ENCODE measurements at regions not wholly inside any gene's neighbourhood (a gene's known extent, or its start where the extent isn't known, plus 50 kb on each side); places are given as distances from the start of the nearest gene placed in this dataset.

DNA sequence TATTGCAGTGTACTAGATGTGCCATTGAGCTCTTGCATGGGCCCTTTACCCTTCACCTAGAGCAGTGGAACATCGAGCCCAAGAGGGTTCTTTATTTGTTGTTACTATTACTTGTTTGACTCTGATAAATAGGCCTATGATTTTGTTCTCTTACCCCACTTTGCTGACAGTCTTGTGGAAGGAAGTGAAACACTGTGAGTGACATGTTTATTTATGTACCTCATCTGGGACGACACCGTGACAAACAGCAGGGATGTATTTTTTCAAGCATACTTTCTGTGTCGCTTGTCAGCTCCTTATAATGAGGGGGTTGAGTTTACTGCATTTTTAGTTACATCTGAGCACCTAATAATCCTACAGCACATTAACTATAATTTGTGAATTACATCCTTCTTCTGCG is 1010.3 kb upstream of the TENM4 start:
- no peak for DNase-seq

DNA sequence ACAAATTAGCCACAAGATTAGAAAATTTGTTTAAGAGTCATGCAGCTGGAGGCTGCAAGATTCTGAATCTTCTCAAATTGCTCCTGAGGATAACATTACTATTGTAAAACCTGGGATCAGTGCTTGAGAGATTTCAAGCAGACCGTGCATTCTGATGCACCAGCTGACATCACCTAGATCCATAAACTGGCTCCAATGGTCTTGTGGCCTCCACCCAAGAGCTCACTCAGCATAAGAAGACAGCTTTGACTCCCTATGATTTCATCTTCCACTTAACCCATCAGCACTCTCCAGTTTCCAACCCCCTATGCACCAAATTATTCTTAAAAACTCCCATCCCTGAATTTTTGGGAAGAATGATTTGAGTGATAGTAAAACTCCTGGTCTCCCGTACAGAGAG is 1007.9 kb upstream of the TENM4 start:
- no peak for DNase-seq

DNA sequence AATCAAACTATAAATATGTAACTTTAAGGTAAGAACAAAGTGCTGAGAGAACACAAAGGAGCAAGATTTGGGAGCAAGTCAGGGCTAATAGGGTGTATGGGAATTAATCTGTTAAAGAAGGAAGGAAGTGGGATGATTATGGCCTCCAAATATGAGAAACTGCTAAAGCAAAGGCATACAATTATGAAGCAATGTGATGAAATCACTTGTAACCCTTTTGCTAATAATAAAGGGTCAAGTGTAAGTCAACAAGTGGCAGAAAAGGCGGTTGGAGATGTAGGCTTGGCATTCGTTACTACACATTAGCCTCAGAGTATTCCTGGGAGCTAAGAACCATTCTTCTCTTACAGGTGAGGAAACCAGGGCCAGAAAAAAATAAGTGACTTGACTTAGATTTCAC is 1002.3 kb upstream of the TENM4 start:
- DNase-seq: no peak

DNA sequence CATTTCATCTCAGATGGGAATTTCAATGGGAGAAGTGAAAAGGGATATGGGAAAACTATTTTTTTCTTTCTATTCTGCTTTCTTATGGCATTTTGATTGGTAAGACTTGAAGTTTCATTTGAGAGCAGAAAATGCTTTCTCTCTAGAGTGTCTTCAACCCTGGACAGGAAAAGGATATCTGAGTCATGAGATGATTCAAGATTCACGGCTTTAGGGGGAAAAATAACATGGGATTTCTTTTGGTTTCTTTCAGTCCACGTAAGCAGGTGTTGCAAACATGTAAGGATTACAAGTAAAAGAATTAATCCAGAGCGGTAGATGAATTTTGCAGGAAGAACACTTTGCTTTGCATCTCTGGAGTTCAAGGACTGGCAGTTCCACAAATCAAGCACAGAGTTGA is 1001.0 kb upstream of the TENM4 start:
- DNase-seq: no peak

DNA sequence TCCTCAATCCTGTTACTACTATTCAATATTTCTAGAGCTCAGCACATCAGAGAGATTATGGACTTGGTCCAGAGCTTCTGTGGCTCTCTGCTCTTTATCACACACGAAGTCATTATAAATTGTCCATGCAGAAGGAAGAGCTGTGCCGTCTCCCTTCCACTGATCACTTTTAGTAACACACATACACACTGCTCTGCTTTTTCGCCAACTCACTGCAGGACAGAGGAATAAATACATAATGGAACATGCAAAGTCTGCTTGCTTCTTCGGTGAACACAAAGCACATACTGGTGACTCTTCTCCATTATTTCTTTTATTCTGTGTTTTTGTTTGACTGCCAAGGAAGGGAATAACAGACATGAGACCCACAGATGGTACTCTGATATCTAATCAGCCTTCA is 1000.0 kb upstream of the TENM4 start:
- DNase-seq: no peak

DNA sequence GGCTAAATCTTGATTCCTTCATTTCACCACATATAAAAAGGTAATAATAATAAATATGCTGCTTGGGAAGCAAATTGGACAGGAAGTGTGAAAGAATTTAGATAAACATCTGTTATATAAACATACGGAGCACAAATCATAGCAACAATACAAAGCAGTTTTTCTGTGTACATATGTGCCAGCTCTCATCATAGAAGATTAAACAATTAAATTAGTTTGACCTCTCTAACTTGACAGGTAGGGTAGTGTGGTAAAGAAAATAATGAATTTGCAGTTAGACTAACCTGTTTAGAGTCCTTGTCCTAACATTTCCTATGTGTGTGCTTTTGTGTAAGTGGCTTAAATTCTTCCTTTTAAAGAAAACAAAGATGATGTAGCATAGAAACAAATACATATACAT is 995.7 kb upstream of the TENM4 start:
- DNase-seq: no peak

DNA sequence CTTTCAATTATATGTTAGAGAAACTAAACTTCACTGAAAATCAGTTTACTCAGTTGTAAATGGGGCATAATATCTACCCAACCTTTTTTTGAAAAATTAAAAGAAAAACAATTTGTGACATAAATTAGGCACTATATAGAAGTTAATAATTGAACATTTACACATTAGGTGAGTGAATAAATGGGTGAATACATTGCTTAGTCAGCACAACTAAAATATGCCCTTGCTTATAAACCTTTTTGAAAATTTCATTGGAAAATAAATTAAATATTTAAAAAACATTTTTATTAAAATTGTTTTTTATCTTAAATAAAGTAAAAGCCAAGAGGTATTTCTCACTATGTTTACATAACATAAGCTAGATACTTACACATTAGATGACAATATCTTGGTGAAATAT is 994.5 kb upstream of the TENM4 start:
- no peak for DNase-seq

DNA sequence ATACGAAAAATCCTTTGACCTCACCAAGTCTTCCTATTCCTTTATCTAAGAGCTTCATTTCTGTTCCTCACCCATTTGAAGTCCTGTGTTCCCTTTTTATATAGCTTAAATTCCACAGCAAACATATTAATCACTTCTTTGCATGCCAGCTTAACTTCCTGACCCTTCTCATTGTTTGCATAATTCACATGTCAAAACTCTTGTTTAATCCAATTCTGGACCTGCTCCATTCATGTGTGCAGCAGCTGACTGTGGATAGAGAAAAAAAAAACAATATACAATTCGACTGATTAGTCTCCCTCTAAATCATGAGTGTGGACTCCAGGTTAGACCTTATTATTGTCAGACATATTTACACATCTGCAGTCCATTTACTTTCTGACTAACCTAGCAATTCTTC is 991.2 kb upstream of the TENM4 start:
- no peak for DNase-seq

DNA sequence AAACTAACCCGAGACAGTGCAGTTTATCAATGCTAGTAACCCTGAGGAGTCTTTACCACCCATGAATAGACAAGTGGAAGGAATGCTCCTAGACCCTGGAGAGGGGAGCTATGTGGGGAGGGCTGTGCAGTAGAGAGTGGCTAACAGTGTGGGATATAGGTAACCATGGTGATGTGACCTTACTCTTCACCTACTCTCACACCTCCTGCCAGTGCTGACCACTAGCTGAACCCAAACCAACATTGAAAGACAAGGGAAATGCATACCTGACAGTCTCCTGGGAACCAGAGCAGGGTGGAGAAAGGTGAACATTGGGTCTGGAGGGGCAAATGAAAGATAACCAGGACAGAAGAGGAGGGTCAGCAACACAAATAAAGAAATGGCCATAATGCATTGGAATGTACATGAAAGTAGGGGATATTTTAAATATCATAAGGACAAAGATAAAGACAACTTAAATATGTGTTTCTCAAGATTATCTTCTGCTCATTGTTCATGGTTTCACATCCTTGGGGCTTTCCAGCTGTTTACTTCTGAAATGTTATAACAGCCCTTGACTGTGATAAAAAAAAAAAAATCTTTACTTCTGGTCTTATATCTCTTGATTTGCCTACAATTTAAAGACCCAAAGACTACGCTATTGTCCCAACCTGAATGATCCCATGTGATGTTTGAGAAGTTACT is 983.3 kb upstream of the TENM4 start:
- no peak for DNase-seq

DNA sequence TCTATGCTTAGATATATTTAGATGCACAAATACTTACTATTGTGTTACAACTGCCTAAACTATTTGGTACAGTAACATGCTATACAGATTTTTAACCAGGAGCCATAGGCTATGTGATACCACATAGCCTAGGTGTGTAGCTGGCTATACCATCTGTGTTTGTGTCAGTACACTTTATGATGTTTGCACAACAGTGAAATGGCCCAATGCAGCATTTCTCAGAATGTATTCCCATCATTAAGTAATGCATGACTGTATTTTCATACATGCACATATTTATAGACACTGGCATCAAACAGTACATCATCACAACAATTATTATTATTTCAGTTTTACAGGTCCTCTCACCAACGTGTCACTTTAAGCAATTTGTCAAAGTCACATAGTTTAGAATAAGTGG is 979.5 kb upstream of the TENM4 start:
- no peak for DNase-seq

DNA sequence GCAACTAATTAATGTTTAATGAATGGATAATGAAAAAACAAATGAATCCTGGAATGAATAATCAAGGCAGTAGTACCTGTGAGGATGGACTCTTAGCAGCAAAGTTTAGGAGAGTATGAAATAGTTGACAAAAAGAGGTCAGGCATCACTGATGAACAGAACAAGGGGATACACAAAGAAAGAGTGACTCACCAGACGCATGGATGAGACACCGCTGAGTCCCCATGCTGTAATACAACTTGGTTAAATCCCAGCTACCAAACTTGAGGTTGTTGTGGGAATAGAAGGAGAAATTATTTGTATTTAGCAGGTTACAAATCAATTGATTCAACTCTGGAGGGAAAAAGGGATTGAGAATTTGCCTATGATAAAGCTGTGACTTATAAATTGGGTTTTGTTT is 976.9 kb upstream of the TENM4 start:
- no peak for DNase-seq

DNA sequence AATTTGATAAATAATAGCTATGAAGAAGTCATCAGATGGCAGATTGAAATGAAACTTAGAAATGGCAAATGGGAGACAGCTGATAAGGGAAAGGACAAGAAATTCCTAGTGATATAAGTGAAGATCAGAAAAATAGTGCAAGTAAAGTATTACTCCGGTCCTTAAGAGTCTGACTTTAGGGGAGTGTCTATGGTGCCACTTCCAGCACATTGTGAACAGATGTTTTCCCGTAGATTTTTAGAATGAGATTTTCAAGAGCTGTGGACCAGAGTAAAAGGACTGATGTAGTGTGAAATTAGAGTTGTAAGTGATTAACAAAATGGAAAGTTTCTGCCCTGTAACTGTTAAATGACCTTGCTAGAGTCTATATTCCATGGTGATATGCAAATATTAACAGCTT is 974.8 kb upstream of the TENM4 start:
- no peak for DNase-seq

DNA sequence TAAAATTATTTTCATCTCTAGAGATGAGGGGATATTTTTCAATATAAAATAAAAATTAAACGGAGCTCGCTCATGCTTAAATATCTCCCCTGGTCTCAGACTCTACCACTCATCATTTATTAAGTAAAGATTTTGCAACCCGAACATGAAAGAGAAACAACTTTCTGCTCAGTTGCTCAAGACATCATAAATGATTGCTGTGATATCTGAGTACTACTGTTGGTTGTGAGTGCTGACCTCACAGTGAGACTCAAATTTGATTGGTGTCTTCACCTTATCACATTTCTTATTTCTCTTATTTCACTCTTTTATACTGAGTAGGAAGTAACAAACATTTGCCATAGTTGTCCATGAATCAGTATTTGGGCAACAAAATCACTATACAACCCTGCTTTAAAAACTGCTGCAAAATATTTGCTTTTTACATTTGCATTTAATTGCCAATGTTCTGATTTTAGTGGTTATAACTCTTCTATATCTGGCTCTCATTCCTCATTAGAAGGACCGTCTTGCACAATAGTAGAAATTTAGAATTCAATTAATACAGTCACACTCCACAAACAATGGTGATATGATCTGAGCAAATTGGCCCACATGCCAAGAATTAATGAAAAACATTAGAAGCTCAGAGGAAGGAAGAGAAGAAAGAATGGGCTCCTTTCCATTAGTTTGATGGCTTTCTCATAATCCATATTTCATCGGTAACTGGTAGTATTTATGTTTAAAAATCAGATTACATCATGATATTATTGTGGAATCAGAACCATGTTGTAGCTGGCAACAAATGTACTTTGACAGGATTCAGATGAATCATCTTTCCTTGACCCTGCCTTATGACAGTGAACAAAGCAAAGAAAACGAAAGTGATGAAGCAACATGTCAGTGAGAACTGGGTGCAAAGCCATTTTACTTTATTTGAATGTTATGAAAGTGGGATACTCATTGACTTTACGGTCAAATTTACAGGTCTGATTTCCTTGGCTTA is 973.6 kb upstream of the TENM4 start:
- no peak for DNase-seq

DNA sequence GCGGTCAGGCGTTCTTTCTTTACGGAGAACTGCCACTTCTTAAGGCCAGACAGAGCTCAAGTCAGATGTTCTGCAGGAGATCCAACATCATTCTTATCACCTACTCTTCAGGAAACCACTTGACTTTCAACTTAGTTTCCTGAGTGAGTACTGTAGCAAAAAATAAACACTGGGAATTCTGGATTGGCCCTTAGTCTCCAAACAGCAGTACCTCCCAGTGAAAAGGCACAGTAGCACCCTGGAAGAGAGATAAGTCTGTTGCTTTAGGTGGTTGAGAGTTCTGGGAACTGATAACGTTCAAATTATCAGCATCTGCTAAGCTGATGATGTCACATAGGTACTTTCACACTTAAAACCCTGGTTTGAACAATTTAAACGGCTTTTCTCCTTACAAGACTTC is 971.8 kb upstream of the TENM4 start:
- DNase-seq: no peak

DNA sequence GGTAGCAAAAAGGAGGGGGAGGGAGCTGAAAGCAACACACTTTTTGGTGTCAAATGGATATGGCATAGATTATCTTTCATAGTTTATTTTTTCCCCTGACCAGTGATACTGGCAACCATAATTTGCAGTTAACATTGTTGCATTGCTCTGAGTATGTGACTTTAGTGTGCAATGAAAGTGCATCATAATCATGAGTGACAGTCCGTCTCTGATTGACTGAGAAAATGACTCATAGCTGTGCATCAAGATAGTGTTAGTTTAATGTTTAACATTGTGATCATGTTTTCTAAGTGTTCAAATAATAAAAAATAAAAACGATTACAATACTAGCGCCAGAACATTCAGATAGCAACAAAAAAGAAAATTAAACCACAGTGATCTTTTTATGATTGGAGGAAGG is 952.4 kb upstream of the TENM4 start:
- DNase-seq: no peak

DNA sequence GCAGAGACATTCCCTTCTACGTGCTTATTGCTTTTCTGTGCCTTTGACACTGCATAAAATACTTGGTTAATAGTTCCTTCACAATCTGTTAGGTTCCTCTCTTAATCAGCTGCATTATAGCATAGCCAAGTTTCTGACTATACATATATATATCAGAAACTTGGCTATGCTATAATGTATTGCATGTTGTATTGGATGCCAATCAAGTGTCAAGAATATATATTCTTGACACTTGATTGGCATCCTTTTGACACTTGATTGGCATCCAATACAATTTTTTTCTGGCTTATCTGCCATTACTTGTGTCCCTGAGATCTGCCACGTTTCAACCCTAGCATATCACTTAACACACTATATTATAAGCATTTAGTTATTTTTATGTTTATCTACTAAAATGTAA is 949.7 kb upstream of the TENM4 start:
- no peak for DNase-seq

DNA sequence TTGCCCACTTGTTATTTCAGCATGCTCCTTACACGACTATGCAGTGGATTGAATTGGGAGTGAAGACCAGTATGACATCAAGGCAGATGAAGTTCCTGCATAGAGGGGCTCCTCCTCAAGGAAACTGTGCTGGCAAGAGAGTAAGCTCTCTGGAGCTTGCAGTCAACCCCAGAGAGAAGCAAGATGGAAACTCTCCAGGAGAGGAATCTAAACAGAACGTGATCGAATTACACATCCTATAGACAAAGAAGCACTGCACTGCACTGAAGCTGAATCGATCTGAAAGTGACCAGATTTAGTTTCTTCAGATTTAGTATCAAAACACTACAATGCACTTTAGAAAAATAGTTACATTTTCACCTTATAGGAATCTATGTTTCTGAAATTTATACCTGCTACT is 947.7 kb upstream of the TENM4 start:
- no peak for DNase-seq

DNA sequence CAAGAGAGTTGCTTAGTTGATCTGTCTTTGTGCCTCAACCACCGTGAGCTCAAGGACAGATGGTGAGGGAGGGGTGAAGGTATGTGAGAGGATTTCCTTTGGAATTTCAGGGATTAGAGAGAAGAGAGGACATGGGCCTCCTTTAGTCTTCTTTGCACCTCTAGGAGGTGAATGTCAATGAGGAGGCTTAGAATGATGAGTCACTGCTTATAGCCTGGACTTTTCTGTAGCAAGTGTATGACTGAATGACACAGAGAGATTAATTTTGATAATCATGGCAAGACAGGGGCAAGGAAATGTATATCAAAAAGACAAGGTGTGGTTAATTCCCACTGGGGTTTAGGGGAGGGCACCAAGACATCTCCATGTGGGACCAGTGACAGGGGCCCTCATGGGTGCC is 947.3 kb upstream of the TENM4 start:
- DNase-seq: no peak

DNA sequence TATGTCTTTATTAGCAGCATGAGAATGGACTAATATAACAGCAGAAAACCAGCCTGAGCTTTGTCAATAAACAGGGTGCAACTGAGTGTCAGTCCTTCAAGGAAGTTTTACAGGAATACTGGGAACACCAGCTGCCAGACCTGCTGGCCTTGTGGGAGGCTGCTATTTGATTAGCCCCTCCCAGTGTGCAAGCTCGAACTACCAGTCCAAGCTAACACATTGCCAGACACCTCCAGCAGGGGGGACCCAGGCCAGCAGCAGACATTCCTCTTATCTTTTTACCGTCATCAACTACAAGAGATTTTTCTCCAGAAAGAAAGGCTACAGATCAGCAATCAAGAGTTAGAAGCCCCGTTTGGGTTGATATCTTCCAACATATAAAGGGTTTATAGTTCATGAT is 942.8 kb upstream of the TENM4 start:
- DNase-seq: no peak

DNA sequence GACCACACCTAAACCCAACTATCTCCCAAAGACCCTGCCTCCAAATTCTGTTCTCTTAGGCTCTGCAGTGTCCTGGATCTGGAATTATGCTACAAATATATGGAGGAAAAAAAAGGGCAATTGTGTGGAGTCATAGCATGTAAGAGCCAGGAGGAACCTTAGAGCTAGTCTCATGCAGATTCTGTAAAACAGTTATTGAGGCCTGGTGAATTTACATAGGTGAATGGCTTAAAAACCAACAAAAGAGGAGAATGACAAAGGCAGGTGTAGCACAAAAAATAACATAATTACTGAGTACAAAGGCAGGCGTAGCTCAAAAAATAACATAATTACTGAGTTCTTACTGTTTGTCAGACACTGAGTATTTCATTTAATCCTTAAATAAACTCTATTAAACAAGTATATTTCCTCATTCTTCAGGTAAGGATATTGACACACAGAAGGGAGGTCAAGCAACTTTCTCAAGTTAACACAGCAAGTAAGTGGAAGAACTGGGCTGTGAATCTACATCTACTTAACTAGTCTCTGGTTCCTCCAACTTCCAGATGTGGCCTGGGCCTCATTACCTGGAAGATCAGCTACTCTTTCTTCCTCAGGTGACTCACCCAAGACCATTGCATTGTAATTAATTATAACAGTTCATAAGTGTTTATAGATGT is 938.9 kb upstream of the TENM4 start:
- DNase-seq: no peak

DNA sequence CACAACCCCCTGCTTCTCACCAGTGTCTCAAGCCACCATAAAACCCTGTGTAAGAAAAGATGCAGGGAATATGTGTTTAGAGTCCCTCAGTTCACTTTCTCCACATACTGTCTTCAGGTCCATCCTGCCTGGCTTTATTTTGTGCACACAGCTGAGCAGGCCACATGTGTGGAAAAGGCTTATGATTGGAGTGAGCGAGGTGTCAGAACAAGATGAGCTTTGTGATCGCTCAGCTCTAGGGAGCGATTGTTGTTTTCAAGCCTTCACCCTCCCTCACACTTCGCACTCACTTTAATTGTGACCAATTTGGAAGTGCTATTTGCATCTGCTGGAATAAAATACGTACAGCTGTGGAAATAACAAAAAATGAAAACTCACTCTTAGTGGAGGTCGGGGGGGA is 931.1 kb upstream of the TENM4 start:
- DNase-seq: no peak

DNA sequence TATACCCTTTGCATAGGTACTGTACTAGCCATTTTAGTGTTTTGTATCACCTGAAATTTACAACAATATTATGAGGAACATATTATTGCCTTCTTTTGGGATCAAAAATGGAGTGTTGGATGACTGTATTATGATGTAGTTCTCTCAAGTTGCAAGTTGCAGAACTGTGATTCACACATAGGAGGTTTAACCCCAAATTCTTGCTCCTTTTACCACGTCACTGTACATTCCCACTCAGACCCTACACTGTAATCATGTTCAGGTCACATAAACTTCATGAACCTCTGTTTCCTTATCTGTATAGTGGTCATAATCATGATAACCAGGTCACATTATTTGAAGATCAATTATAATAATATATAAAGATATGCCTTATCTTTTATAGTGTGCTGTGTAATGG is 925.1 kb upstream of the TENM4 start:
- DNase-seq: no peak

DNA sequence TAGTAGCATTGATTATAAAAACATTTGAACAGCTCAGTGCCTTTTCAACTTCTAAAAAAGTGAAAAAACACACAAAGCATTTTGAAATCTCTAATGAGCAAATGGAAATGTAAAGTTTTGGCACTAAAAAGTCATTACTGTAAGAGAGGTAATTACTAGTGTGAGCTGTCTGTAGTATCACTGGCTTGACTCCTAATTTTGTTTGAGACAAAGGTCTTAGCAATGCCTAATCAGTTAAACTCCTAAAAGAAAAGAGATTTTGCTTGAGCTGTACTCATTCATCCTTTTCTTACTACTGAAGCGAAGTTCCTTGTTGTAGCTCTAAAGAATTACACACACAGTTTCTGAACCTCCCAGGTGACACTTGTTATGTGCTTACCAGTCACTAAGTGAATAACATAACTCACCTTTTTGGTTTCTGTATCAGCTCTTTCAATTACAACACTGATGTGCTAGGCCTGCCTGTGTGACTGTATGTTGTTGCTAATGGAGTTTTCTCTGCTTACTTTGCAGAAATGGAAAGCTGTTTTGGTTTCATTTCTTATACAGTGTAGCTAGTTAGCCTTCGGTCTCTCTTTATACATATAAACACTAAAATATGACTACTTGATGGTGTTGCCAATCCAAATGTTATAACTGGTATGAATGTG is 924.4 kb upstream of the TENM4 start:
- DNase-seq: no peak

Data from NCI-H1105 treated with DMSO at 0.1 percent for 48 hours (cell line).